ENCODE measurements at regions not wholly inside any gene's neighbourhood (a gene's known extent, or its start where the extent isn't known, plus 50 kb on each side); places are given as distances from the start of the nearest gene placed in this dataset.
"Not testable (repeated sequence)": the region's sequence is repeated elsewhere in the genome, so short reads cannot be mapped to it uniquely, and the experiment has no call there.

- no peak for TF ChIP-seq CTCF (IDR thresholded peaks at IDR 0.05; ENCODE audit: low read depth, low read length)
- no peak overlapping the region for H3K4me3 ChIP-seq (replicated peaks in 1 of 2; ENCODE audit: low read depth in 2 of 2, low read length in 2 of 2)
Measured at GRCh38 chr16:26856791-26857190, 209.9 kb upstream of the C16orf82 start.

GRCh38 chr16:26857371-26857770 lies 209.4 kb upstream of the C16orf82 start:
- TF ChIP-seq CTCF (IDR thresholded peaks at IDR 0.05; ENCODE audit: low read depth, low read length) = no peak
- DNase-seq (ENCODE audit: low read depth in 2 of 2) = no peak
- H3K4me3 ChIP-seq (replicated peaks in 1 of 2; ENCODE audit: low read depth in 2 of 2, low read length in 2 of 2) = no peak overlapping the region

More at GRCh38 chr16:26856791-26857190, 209.9 kb upstream of the C16orf82 start:
- no peak for DNase-seq (ENCODE audit: low read depth in 2 of 2)

GRCh38 chr16:26860506-26860905 lies 206.2 kb upstream of the C16orf82 start:
- TF ChIP-seq CTCF (IDR thresholded peaks at IDR 0.05; ENCODE audit: low read depth, low read length) = no peak
- DNase-seq (ENCODE audit: low read depth in 2 of 2) = no peak
- no peak overlapping the region for H3K4me3 ChIP-seq (replicated peaks in 1 of 2; ENCODE audit: low read depth in 2 of 2, low read length in 2 of 2)

- TF ChIP-seq CTCF (IDR thresholded peaks at IDR 0.05; ENCODE audit: low read depth, low read length) = no peak
- no peak for DNase-seq (ENCODE audit: low read depth in 2 of 2)
Measured at GRCh38 chr16:26863931-26864330, 202.8 kb upstream of the C16orf82 start.

GRCh38 chr16:26874318-26874717 lies 192.4 kb upstream of the C16orf82 start:
- H3K4me3 ChIP-seq (replicated peaks in 1 of 2; ENCODE audit: low read depth in 2 of 2, low read length in 2 of 2); DNase-seq (ENCODE audit: low read depth in 2 of 2): not testable (repeated sequence)

More at GRCh38 chr16:26863931-26864330, 202.8 kb upstream of the C16orf82 start:
- H3K4me3 ChIP-seq (replicated peaks in 1 of 2; ENCODE audit: low read depth in 2 of 2, low read length in 2 of 2) = no peak overlapping the region

GRCh38 chr16:26877421-26877820 lies 189.3 kb upstream of the C16orf82 start:
- no peak for TF ChIP-seq CTCF (IDR thresholded peaks at IDR 0.05; ENCODE audit: low read depth, low read length)
- no peak overlapping the region for H3K4me3 ChIP-seq (replicated peaks in 1 of 2; ENCODE audit: low read depth in 2 of 2, low read length in 2 of 2)
- no peak for DNase-seq (ENCODE audit: low read depth in 2 of 2)

GRCh38 chr16:26885674-26886073 lies 181.1 kb upstream of the C16orf82 start:
- TF ChIP-seq CTCF (IDR thresholded peaks at IDR 0.05; ENCODE audit: low read depth, low read length) = no peak
- no peak overlapping the region for H3K4me3 ChIP-seq (replicated peaks in 1 of 2; ENCODE audit: low read depth in 2 of 2, low read length in 2 of 2)
- DNase-seq (ENCODE audit: low read depth in 2 of 2) = no peak

Measured in cardiac fibroblast (primary cell).